Stimulated activated CD4-positive, alpha-beta T cell treated with anti-CD3 and anti-CD28 coated beads, Interleukin-15, amount 100 ng/mL, for 24 hours (primary cell): ENCODE measurements at regions not wholly inside any gene's neighbourhood (a gene's known extent, or its start where the extent isn't known, plus 50 kb on each side); places are given as distances from the start of the nearest gene placed in this dataset.

Source experiments
- DNase-seq: peaks from one replicate; pipeline ENCODE4 v3.0.0-alpha.2; 2020

GRCh38 chr18:40066368-40066767 is 1888.7 kb upstream of the PIK3C3 start:
- DNase-seq: no peak

- no peak for DNase-seq
Measured at GRCh38 chr18:40063488-40063887, 1891.5 kb upstream of the PIK3C3 start.

GRCh38 chr18:40061086-40061485 is 1893.9 kb upstream of the PIK3C3 start:
- no peak for DNase-seq

- no peak for DNase-seq
Measured at GRCh38 chr18:40060562-40060961, 1894.5 kb upstream of the PIK3C3 start.

GRCh38 chr18:40058811-40059570 is 1896.0 kb upstream of the PIK3C3 start:
- DNase-seq: no peak

- no peak for DNase-seq
Measured at GRCh38 chr18:40056079-40056692, 1898.8 kb upstream of the PIK3C3 start.

- DNase-seq: no peak
Measured at GRCh38 chr18:40055262-40055661, 1899.8 kb upstream of the PIK3C3 start.

- no peak for DNase-seq
Measured at GRCh38 chr18:40049716-40050115, 1905.3 kb upstream of the PIK3C3 start.

GRCh38 chr18:40048886-40049650 is 1906.0 kb upstream of the PIK3C3 start:
- no peak for DNase-seq

- DNase-seq: no peak
Measured at GRCh38 chr18:40048253-40048652, 1906.8 kb upstream of the PIK3C3 start.

GRCh38 chr18:40046596-40046995 is 1908.4 kb upstream of the PIK3C3 start:
- DNase-seq: no peak

GRCh38 chr18:40041951-40042350 is 1913.1 kb upstream of the PIK3C3 start:
- DNase-seq: no peak

GRCh38 chr18:40040574-40040973 is 1914.5 kb upstream of the PIK3C3 start:
- DNase-seq: no peak

GRCh38 chr18:40037356-40037755 is 1917.7 kb upstream of the PIK3C3 start:
- DNase-seq: no peak

GRCh38 chr18:40036861-40037260 is 1918.2 kb upstream of the PIK3C3 start:
- DNase-seq: no peak

- no peak for DNase-seq
Measured at GRCh38 chr18:40035966-40036365, 1919.1 kb upstream of the PIK3C3 start.

- no peak for DNase-seq
Measured at GRCh38 chr18:40032076-40032475, 1923.0 kb upstream of the PIK3C3 start.

GRCh38 chr18:40031435-40031834 is 1923.6 kb upstream of the PIK3C3 start:
- DNase-seq: no peak

GRCh38 chr18:40019797-40020392 is 1935.1 kb upstream of the PIK3C3 start:
- DNase-seq: no peak

GRCh38 chr18:40018266-40018665 is 1936.8 kb upstream of the PIK3C3 start:
- no peak for DNase-seq

GRCh38 chr18:40017021-40017420 is 1938.0 kb upstream of the PIK3C3 start:
- DNase-seq: no peak

GRCh38 chr18:40016405-40016804 is 1938.6 kb upstream of the PIK3C3 start:
- no peak for DNase-seq

- no peak for DNase-seq
Measured at GRCh38 chr18:40013001-40013609, 1941.9 kb upstream of the PIK3C3 start.
